ENCODE measurements at regions not wholly inside any gene's neighbourhood (a gene's known extent, or its start where the extent isn't known, plus 50 kb on each side); places are given as distances from the start of the nearest gene placed in this dataset.

- Histone ChIP-seq H3K36me3 (ENCODE audit: control insufficient read depth, insufficient read depth, low read length) (no peaks in the 10 kb centered on the region), H3K9me3 (ENCODE audit: control insufficient read depth, insufficient read depth, low read depth, low read length) (no peaks in the 10 kb centered on the region), H3K4me2 (ENCODE audit: extremely low read depth, insufficient read depth, low read length) (no peak overlapping the region), H4K20me1 (ENCODE audit: control insufficient read depth, extremely low read depth, insufficient read depth, low read length) (no peaks in the 10 kb centered on the region), H3K9ac (ENCODE audit: insufficient read depth, low read length) (no peak overlapping the region), H3K4me3 (replicated peaks in 1 of 4; ENCODE audit: control extremely low read depth in 1 of 4, insufficient read depth in 1 of 4, low read depth in 3 of 4, low read length in 4 of 4) (no peak overlapping the region), H3K79me2 (ENCODE audit: control insufficient read depth, insufficient read depth, low read length) (no peaks in the 10 kb centered on the region), H3K27ac (ENCODE audit: insufficient read depth, low read length) (no peak overlapping the region), H2AFZ (ENCODE audit: low read length) (no peak overlapping the region), H3K27me3 (ENCODE audit: control insufficient read depth, insufficient read depth, low read length) (no peaks in the 10 kb centered on the region), H3K4me1 (ENCODE audit: control insufficient read depth, extremely low read depth, insufficient read depth, low read length) (no peaks in the 10 kb centered on the region)
- DNase-seq (ENCODE audit: low read depth in 2 of 2), result no peak
- TF ChIP-seq EZH2 (IDR thresholded peaks at IDR 0.05; ENCODE audit: low read length, missing control alignments), result no peak
- TF ChIP-seq, protein P1, sequence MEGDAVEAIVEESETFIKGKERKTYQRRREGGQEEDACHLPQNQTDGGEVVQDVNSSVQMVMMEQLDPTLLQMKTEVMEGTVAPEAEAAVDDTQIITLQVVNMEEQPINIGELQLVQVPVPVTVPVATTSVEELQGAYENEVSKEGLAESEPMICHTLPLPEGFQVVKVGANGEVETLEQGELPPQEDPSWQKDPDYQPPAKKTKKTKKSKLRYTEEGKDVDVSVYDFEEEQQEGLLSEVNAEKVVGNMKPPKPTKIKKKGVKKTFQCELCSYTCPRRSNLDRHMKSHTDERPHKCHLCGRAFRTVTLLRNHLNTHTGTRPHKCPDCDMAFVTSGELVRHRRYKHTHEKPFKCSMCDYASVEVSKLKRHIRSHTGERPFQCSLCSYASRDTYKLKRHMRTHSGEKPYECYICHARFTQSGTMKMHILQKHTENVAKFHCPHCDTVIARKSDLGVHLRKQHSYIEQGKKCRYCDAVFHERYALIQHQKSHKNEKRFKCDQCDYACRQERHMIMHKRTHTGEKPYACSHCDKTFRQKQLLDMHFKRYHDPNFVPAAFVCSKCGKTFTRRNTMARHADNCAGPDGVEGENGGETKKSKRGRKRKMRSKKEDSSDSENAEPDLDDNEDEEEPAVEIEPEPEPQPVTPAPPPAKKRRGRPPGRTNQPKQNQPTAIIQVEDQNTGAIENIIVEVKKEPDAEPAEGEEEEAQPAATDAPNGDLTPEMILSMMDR (conservative IDR thresholded peaks at IDR 0.05 in 1 of 2, IDR thresholded peaks at IDR 0.05 in 1 of 2; ENCODE audit: low read depth in 1 of 2, low read length in 2 of 2), result no peak
Measured at GRCh38 chr2:2640818-2641217, 309.7 kb upstream of the MYT1L start.

DNA sequence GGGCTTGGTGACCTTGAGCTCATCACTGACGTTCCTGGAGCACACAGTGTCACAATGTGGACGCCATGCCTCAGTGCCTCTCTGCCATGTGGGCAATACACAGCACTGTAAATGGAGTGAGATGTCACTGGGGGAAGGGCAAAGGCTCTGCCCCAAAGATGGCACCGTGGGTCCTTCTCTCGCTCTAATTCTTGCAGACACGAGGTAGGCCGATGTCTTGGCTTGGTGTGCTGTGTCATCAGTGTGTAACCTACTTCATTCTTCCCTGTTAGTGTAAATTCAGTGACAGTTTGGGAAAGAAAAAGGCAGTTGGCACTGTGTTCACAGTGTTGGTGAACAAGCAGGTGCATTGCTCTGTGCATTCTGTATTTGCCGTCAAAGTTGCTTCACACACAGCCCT lies 309.3 kb upstream of the MYT1L start:
- Histone ChIP-seq H3K27me3 (ENCODE audit: control insufficient read depth, insufficient read depth, low read length) (no peaks in the 10 kb centered on the region), H2AFZ (ENCODE audit: low read length) (no peak overlapping the region), H3K9ac (ENCODE audit: insufficient read depth, low read length) (no peak overlapping the region), H3K27ac (ENCODE audit: insufficient read depth, low read length) (no peak overlapping the region), H3K79me2 (ENCODE audit: control insufficient read depth, insufficient read depth, low read length) (no peaks in the 10 kb centered on the region), H4K20me1 (ENCODE audit: control insufficient read depth, extremely low read depth, insufficient read depth, low read length) (no peaks in the 10 kb centered on the region), H3K4me3 (replicated peaks in 1 of 4; ENCODE audit: control extremely low read depth in 1 of 4, insufficient read depth in 1 of 4, low read depth in 3 of 4, low read length in 4 of 4) (no peak overlapping the region), H3K9me3 (ENCODE audit: control insufficient read depth, insufficient read depth, low read depth, low read length) (no peaks in the 10 kb centered on the region), H3K36me3 (ENCODE audit: control insufficient read depth, insufficient read depth, low read length) (no peaks in the 10 kb centered on the region), H3K4me2 (ENCODE audit: extremely low read depth, insufficient read depth, low read length) (no peak overlapping the region), H3K4me1 (ENCODE audit: control insufficient read depth, extremely low read depth, insufficient read depth, low read length) (no peaks in the 10 kb centered on the region)
- TF ChIP-seq, protein P1 (conservative IDR thresholded peaks at IDR 0.05 in 1 of 2, IDR thresholded peaks at IDR 0.05 in 1 of 2; ENCODE audit: low read depth in 1 of 2, low read length in 2 of 2), result no peak
- no peak for TF ChIP-seq EZH2 (IDR thresholded peaks at IDR 0.05; ENCODE audit: low read length, missing control alignments)
- DNase-seq (ENCODE audit: low read depth in 2 of 2), result no peak

DNA sequence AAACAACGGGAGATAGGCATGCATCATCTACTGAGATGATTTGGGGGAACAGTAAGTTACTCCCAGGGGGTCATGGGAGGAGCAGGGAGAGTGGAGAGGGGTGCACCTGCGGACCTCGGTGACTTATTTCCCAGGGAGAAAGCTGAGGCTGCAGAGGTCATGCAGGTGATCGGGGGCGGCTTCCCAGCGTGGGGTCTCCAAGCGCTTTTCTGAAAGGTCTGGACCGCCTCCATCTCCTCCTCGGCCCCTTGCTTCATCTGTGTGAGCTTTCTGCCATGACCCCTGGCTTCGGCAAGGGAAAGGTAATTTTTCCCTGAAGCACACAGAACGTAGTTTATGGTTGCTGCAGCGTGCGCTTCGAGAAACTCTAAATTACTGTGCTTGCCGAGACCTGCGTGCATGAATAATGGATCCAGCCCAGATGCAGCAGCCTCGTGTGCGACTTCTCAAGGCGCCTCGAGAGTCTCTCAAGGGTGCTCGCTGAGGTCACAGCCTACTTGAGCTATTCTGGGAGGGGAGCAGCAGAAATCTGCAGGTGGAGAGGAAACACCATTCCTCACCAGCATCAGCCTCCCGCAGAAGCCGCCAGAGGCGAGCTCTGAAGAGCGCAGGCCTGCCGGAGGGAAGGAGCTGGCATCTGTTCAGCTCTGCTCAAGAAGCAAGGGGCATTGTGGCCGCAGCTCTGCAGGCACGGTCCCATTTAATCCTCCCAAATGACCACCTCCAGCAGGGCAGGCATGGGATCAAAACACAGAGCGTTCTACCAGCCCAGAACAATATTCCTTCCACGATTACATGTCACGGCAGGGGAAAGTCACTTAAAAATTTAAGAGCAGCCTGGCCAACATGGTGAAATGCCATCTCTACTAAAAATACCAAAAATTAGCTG lies 308.4 kb upstream of the MYT1L start:
- no peak overlapping the region for H3K27ac ChIP-seq (ENCODE audit: insufficient read depth, low read length)
- TF ChIP-seq EZH2 (IDR thresholded peaks at IDR 0.05; ENCODE audit: low read length, missing control alignments), result no peak
- TF ChIP-seq, protein P1 (conservative IDR thresholded peaks at IDR 0.05 in 1 of 2, IDR thresholded peaks at IDR 0.05 in 1 of 2; ENCODE audit: low read depth in 1 of 2, low read length in 2 of 2), result no peak

More for the DNA sequence above, 308.4 kb upstream of the MYT1L start:
- DNase-seq (ENCODE audit: low read depth in 2 of 2), result no peak
- Histone ChIP-seq H3K27me3 (ENCODE audit: control insufficient read depth, insufficient read depth, low read length) (no peaks in the 10 kb centered on the region), H4K20me1 (ENCODE audit: control insufficient read depth, extremely low read depth, insufficient read depth, low read length) (no peaks in the 10 kb centered on the region), H3K79me2 (ENCODE audit: control insufficient read depth, insufficient read depth, low read length) (no peaks in the 10 kb centered on the region), H3K4me1 (ENCODE audit: control insufficient read depth, extremely low read depth, insufficient read depth, low read length) (no peaks in the 10 kb centered on the region), H3K9me3 (ENCODE audit: control insufficient read depth, insufficient read depth, low read depth, low read length) (no peaks in the 10 kb centered on the region), H3K9ac (ENCODE audit: insufficient read depth, low read length) (no peak overlapping the region), H3K4me2 (ENCODE audit: extremely low read depth, insufficient read depth, low read length) (no peak overlapping the region), H2AFZ (ENCODE audit: low read length) (no peak overlapping the region), H3K4me3 (replicated peaks in 1 of 4; ENCODE audit: control extremely low read depth in 1 of 4, insufficient read depth in 1 of 4, low read depth in 3 of 4, low read length in 4 of 4) (no peak overlapping the region), H3K36me3 (ENCODE audit: control insufficient read depth, insufficient read depth, low read length) (no peaks in the 10 kb centered on the region)

All from fibroblast of lung (primary cell).